ENCODE measurements at regions not wholly inside any gene's neighbourhood (a gene's known extent, or its start where the extent isn't known, plus 50 kb on each side); places are given as distances from the start of the nearest gene placed in this dataset.

- TF ChIP-seq ZNF318 (IDR thresholded peaks at IDR 0.05; ENCODE audit: borderline replicate concordance in 1 of 2, low read depth in 1 of 2): no peak
- TF ChIP-seq ZNF780A (CRISPR knock-in tag; IDR thresholded peaks at IDR 0.05): no peak
- TF ChIP-seq SAP30 (IDR thresholded peaks at IDR 0.05; ENCODE audit: borderline replicate concordance, insufficient read depth, low read depth, low read length, poor library complexity, severe bottlenecking): no peak
- no peak for TF ChIP-seq CHCHD3 (CRISPR knock-in tag; IDR thresholded peaks at IDR 0.05)
- no peak for TF ChIP-seq ELF4 (CRISPR knock-in tag; IDR thresholded peaks at IDR 0.05)
- no peak for TF ChIP-seq ZNF41 (CRISPR knock-in tag; conservative IDR thresholded peaks at IDR 0.05)
Observed at GRCh38 chr17:31608659-31609254, 217.3 kb downstream of the RAB11FIP4 start (continued).
